ENCODE measurements at regions not wholly inside any gene's neighbourhood (a gene's known extent, or its start where the extent isn't known, plus 50 kb on each side); places are given as distances from the start of the nearest gene placed in this dataset.

DNA sequence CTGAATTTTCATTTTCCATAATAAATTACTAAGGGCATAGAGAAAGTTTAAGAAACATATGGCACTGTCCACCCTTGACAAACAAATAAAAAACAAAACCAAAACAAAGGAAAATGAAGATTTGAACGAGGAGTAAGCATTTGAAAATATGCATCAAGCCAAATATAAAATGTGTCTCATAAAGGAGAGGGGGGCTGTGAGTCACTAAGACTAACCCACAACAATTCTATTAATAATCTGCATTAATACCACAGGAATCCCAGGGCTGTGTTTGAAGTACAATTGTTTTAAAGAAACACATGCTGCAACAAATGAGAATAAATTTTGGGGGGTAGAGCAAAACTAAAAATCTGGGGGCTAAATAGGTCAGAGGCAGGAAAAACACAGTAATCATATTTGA, 53.8 kb upstream of the STK17B start:
- TF ChIP-seq POLR2A (IDR thresholded peaks at IDR 0.05): no peak
- TF ChIP-seq, protein P1, sequence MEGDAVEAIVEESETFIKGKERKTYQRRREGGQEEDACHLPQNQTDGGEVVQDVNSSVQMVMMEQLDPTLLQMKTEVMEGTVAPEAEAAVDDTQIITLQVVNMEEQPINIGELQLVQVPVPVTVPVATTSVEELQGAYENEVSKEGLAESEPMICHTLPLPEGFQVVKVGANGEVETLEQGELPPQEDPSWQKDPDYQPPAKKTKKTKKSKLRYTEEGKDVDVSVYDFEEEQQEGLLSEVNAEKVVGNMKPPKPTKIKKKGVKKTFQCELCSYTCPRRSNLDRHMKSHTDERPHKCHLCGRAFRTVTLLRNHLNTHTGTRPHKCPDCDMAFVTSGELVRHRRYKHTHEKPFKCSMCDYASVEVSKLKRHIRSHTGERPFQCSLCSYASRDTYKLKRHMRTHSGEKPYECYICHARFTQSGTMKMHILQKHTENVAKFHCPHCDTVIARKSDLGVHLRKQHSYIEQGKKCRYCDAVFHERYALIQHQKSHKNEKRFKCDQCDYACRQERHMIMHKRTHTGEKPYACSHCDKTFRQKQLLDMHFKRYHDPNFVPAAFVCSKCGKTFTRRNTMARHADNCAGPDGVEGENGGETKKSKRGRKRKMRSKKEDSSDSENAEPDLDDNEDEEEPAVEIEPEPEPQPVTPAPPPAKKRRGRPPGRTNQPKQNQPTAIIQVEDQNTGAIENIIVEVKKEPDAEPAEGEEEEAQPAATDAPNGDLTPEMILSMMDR (IDR thresholded peaks at IDR 0.05): no peak

All from thyroid gland (tissue), 4 donors.